ENCODE measurements at regions not wholly inside any gene's neighbourhood (a gene's known extent, or its start where the extent isn't known, plus 50 kb on each side); places are given as distances from the start of the nearest gene placed in this dataset.

- no peak for TF ChIP-seq CTCF (IDR thresholded peaks at IDR 0.05)
- no peak for TF ChIP-seq ZFX (IDR thresholded peaks at IDR 0.05; ENCODE audit: borderline replicate concordance)
Measured at GRCh38 chr2:195602687-195603086, 54.3 kb upstream of the SLC39A10 start.

Measured in 22Rv1 (cell line).